T47D (cell line): ENCODE measurements at regions not wholly inside any gene's neighbourhood (a gene's known extent, or its start where the extent isn't known, plus 50 kb on each side); places are given as distances from the start of the nearest gene placed in this dataset.

ENCODE experiments used
- DNase-seq, 2 experiments: peaks; one replicate each; pipeline versions ENCODE4 v3.0.0 to v3.0.0-alpha.2; 2011 to 2012; ENCODE audit warnings: low read depth in 1 of 2, low spot score in 1 of 2
- JUND ChIP-seq: IDR thresholded peaks from 2 replicates; pipeline ENCODE4 v1.6.1; 2012; ENCODE audit warnings: low read depth
- in situ Hi-C: cut with HindIII; loops from 2 replicates; pipeline ENCODE4 v1.10.0; 2016; ENCODE audit warnings: low sequenced_read_pairs, low pct_unique_long_range_greater_than_20kb

DNA sequence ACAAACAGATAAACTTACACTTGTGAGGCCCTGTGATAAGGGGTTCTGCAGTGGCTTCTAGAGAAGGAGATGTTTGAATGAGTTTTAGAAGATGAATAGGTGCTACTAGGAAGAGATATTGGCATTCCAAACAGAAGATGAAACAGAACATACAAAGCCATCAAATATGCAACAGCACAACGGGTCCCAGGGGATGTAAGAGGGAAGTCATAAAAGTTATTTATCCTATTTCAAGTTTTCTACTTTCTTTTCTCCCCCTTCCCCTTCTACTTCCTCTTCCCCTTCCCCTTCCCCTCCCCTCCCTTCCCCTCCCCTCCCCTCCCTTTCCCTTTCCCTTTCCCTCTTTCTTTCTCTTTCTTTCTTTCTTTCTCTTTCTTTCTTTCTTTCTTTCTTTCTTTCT lies 94.9 kb upstream of the CADM1 start:
- TF ChIP-seq JUND: no peak
- DNase-seq: no peak
- in situ Hi-C loops: no loop called here

- in situ Hi-C loops: no loop called here
- DNase-seq: no peak
- TF ChIP-seq JUND: no peak
Measured at GRCh38 chr11:115598257-115598901, 94.2 kb upstream of the CADM1 start.

DNA sequence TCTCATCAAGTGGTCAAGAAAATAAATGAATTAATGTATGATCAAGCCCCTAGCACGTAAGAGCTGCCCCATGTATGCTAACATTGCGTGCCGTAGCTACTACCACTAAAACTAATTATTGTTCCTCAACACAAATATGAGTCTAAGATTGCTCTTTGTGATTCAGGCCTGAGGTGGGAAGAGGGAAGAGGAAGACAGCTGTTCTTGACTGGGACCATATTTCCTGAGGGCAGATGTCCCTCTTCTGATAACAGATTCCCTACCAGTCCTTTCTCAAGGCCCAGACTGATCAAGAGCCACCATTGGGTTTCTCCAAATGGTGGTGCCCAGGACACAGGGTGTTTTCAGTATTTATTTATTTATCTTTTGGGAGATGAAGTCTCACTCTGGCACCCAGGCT lies 87.2 kb upstream of the CADM1 start:
- in situ Hi-C loops: no loop called here
- no peak for TF ChIP-seq JUND
- no peak for DNase-seq

DNA sequence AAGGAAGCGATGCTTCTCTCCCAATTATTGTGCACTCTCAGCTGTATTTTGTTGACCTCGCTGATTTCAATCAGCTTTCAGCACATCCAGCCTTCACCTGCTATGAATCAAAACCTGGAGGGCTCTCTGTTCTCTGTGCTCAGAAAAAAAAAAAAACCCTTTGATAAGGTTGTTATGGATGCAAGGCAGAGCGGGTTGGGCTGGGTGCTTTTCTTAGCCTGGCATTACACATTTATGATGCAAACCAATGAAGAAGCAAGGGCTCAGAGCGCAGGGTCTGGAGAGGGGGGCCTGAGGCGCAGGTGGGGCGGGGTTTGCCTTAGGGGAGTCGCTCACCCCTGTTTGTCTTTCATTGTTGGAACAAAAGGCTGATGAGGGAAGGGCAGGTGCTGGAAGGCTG lies 86.0 kb upstream of the CADM1 start:
- no peak for DNase-seq
- no peak for TF ChIP-seq JUND
- in situ Hi-C loops: no loop called here

DNA sequence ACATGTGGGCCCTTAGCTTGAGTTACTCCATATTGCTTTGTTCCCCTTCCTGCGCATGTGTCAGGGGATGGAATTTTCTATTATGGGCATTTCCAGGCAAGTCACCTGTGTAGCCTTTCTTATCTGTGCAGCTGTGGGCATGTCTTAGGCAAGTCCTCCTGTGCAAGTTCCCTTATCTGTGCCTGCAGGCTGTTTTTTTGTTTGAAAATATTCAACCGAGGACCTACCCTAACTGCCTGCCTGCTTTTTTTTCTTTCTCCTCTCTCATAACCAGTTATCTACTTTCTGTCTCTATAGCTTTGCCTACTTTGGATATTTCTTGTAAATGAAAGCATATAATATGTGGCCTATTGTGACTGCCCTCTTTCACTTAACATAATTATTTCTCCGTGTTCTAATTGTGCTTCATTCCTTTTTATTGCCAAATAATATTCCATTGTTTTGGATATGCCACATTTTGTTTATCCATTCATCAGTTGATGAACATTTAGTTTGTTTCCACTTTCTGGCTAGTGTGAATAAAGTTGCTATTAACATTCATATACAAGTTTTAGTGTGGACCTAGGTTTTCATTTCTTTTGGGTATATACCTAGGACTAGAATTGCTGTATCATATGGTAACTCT lies 83.6 kb upstream of the CADM1 start:
- no peak for TF ChIP-seq JUND
- DNase-seq: no peak
- in situ Hi-C loops: no loop called here

- no peak for TF ChIP-seq JUND
- in situ Hi-C loops: no loop called here
- no peak for DNase-seq
Measured at GRCh38 chr11:115585361-115586024, 81.3 kb upstream of the CADM1 start.

DNA sequence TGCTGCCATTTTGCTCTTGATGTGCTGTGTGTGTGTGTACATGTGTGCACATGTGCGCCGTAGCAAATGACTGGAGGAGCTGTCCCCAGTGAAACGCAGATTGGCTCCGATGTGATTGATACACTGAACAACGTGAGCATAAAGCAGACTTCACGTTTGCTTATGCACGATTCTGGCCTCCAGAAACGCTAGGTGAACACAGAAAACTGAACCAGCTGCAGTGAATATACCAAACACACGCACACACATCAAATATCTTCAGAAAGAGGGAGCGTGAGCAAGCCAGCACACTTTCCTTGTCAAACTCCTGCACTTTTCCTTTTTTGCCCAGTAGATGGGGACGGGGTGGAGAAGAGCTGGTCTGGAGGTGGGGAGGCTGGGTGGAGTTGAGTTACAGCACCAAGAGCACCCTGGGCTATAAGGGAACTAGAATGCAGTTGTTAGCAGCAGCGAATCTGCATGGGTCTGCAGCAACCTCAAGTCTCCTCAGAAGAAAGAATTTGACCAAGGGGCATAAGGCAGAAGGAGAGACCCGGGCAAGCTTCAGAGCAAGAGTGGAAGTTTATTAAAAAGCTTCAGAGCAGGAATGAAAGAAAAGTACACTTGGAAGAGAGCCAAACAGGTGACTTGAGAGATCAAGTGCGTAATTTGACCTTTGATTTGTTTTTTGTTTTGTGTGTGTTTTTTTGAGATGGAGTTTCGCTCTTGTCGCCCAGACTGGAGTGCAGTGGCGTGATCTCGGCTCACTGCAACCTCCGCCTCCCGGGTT lies 77.8 kb upstream of the CADM1 start:
- in situ Hi-C loops: no loop called here
- TF ChIP-seq JUND: no peak
- DNase-seq: peak in 1 of 2 experiments; percentile 78

DNA sequence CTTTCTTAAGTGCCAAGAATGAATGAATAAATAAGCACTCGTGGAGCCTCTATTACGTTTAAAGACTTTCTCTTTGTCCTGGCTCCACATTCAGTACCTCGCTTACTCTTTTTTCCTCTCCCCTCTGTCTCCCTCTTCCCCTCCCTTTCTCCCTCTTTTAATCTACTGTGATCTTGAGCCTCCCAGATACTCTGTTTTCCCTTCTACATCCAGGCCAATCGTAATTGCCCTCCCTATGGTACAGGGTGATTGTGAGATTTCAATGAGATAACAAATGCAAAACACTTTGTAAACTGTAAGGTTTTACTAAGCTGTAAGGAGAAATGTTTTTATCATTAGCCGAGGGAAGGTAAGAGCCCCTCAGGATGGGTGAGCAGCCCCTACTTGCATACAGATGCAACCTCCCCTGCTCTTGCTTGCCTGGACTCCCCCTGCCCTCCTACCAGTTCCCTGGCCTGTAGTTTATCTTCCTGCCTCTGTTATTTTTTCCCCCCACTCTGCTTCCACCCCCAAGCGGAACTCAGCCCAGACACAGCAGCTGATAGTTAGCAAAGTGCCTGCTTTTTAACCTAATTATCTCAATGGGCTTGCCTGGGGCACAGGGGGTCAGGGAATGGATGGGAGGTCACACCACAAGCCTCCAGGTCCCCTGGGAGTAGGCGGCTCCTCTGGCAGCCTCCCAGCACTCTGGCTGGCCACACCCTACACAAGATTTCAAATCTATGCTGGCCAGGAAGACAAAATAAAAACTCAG lies 76.9 kb upstream of the CADM1 start:
- in situ Hi-C loops: no loop called here

DNA sequence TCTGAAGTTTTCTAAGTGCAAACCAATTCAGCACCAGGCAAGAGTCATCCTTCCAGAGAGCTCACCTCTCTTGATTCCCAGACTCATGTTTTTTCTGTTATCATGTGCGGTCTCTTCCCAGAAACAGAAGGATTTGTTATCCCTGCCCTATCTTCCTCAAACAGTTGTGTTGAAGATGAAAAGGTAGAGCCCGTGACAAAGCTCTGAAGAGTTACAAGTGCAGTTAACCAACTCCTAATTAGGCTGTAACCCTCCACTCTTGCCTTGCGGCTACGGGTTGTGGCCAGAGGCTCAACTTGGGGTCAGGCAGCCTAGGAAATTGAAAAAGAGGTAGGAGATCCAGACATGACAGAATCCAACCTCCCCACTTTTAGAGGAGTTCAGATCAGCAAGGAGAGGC lies 76.2 kb upstream of the CADM1 start:
- no peak for TF ChIP-seq JUND
- in situ Hi-C loops: no loop called here
- DNase-seq: no peak

More for the DNA sequence above, 76.9 kb upstream of the CADM1 start:
- DNase-seq: no peak
- no peak for TF ChIP-seq JUND

DNA sequence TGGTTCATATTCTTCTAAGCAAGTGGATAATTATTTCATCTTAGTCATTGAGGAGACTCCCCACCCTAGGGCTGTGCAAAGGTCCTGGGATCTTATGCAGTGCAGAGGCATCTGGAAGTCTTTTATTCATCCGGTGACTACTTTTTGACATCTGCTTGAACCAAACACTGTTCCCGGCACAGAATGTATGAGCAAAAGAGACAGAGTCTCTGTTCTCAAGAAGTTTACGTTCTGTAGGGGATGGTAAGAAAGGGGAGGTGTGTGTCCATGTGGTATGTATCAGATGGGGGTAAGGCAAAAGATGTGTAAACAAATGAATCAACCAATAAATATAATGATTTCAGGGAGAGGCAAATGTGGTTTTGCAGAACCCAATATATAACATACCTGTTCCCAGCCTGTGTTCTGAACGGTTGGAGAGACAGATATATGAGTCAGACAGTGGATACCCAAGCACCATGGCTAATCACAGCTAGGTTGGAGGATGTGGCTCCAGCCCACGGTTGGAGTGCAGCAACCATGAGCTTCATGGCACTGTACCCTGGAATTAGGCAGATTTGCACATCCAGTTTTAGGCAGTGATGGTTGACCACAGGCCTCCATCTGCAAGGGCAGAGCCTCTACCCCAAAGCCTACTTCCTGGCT lies 75.1 kb upstream of the CADM1 start:
- in situ Hi-C loops: no loop called here
- no peak for TF ChIP-seq JUND
- no peak for DNase-seq

DNA sequence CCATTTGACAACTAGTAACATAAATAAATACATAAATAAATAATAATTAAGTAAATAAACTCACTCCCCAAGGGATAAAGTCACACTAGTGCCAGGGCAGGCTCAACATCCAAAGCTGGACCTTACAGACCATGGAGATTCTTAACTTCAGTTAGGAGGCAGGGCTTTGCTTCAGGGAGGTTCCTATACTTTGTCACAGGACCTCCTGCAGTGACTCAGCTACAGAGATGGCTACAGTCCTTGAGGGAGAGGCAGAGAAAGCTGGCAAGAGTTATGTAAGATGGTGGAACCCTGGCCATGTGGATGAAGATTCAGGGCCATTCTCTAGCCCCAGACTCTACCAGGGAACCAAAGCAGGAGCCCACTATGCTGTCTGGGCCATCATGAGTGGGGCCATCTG lies 74.1 kb upstream of the CADM1 start:
- no peak for TF ChIP-seq JUND

DNA sequence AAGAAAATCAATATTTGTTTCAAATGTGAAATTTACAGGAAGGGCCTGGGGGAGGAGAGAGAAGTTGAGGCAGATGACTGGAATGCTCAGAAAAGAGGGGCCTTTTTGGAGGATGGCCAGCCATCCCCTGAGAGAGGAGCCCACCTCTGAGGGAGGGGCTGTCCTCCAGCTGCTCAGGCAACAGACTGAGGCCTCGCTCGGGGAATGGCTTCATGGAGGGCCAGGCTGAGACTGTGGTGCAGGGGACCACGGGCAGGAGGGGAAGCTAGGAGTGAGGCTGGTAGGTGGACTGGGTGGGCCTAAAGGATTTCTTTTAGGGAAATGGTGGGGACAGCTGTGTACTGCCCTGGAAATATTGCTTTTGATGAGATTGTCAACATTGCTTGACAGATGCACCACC lies 73.5 kb upstream of the CADM1 start:
- in situ Hi-C loops: no loop called here
- TF ChIP-seq JUND: no peak
- no peak for DNase-seq

More for the DNA sequence above, 74.1 kb upstream of the CADM1 start:
- no peak for DNase-seq
- in situ Hi-C loops: no loop called here
